IMR-90 (cell line): ENCODE measurements at regions not wholly inside any gene's neighbourhood (a gene's known extent, or its start where the extent isn't known, plus 50 kb on each side); places are given as distances from the start of the nearest gene placed in this dataset.

Experiments
- ATAC-seq: fragments of 200-7000 bp; cut with Tn5 transposase; 2 replicates; pipeline ENCODE4 v1.9.1; 2020; ENCODE audit warnings: low read depth, mild to moderate bottlenecking, moderate library complexity
- BruUV-seq: library from RNA; stranded (reverse); fragments of 400-500 nt; replicated peaks from 2 replicates; lab custom pipeline; 2021; lab: Mats Ljungman, UMichigan
- CTCF ChIA-PET: fragments of 300-600 bp; formaldehyde crosslinking; extraction: SDS; loops from one replicate; lab custom pipeline; 2021; ENCODE audit warnings: antibody characterized with exemption; lab: Yijun Ruan, JAX
- POLR2A ChIA-PET: fragments of 300-600 bp; sonication (Branson Sonifier 250); formaldehyde crosslinking; loops from one replicate; lab custom pipeline; 2022; ENCODE audit warnings: antibody characterized with exemption; ENCODE audit not compliant: unreplicated experiment; lab: Charles Lee
- DNase-seq: peaks from one replicate; pipeline ENCODE4 v3.0.0; 2013
- H2AFZ ChIP-seq: replicated peaks from 2 replicates; pipeline ENCODE3; 2013; ENCODE audit warnings: low read length, mild to moderate bottlenecking; ENCODE audit not compliant: poor library complexity
- H2AK5ac ChIP-seq: 2 replicates; pipeline ENCODE4 v1.6.1; 2013; ENCODE audit warnings: low read depth, low read length, inconsistent platforms
- H2AK9ac ChIP-seq: replicated peaks from 2 replicates; pipeline ENCODE3; 2013; ENCODE audit warnings: mild to moderate bottlenecking, low read depth, low read length, moderate library complexity; ENCODE audit not compliant: poor library complexity
- H2BK120ac ChIP-seq: 2 replicates; pipeline ENCODE4 v1.6.1; 2013; ENCODE audit warnings: low read depth, low read length, inconsistent platforms
- H2BK15ac ChIP-seq: 3 replicates; pipeline ENCODE4 v1.6.1; 2013; ENCODE audit warnings: low read depth, low read length, inconsistent platforms
- H2BK20ac ChIP-seq: 2 replicates; pipeline ENCODE4 v1.6.1; 2013; ENCODE audit warnings: low read depth, mild to moderate bottlenecking, inconsistent platforms, low read length, moderate library complexity
- H2BK5ac ChIP-seq: 2 replicates; pipeline ENCODE4 v1.6.1; 2013; ENCODE audit warnings: mild to moderate bottlenecking, low read depth, low read length, inconsistent platforms; ENCODE audit not compliant: poor library complexity, severe bottlenecking
- H3K14ac ChIP-seq: replicated peaks from 2 replicates; pipeline ENCODE4 v1.6.1; 2013; ENCODE audit warnings: low read depth, low read length, inconsistent platforms
- H3K18ac ChIP-seq: 2 replicates; pipeline ENCODE4 v1.6.1; 2013; ENCODE audit warnings: low read depth, low read length, control low read depth
- H3K23ac ChIP-seq: 2 replicates; pipeline ENCODE4 v1.6.1; 2013; ENCODE audit warnings: low read depth, low read length, inconsistent platforms
- H3K27ac ChIP-seq: 2 replicates; pipeline ENCODE4 v1.5.1; 2013; ENCODE audit warnings: mild to moderate bottlenecking, control low read depth, low read length; ENCODE audit not compliant: insufficient read depth
- H3K27me3 ChIP-seq: 2 replicates; pipeline ENCODE4 v1.6.1; 2013; ENCODE audit warnings: low read length; ENCODE audit not compliant: control insufficient read depth, insufficient read depth
- H3K36me3 ChIP-seq: 2 replicates; pipeline ENCODE4 v1.6.1; 2013; ENCODE audit warnings: low read length, mixed read lengths; ENCODE audit not compliant: control insufficient read depth, insufficient read depth
- H3K4ac ChIP-seq: 2 replicates; pipeline ENCODE4 v1.6.1; 2013; ENCODE audit warnings: low read depth, low read length, inconsistent platforms
- H3K4me1 ChIP-seq: 2 replicates; pipeline ENCODE4 v1.6.1; 2013; ENCODE audit warnings: low read length, mixed read lengths; ENCODE audit not compliant: control insufficient read depth, insufficient read depth
- H3K4me2 ChIP-seq: 2 replicates; pipeline ENCODE4 v1.6.1; 2013; ENCODE audit warnings: low read depth, mild to moderate bottlenecking, control low read depth, low read length, moderate library complexity
- H3K4me3 ChIP-seq: 2 replicates; pipeline ENCODE4 v1.5.1; 2013; ENCODE audit warnings: low read depth, mild to moderate bottlenecking, control low read depth, low read length, moderate library complexity; ENCODE audit not compliant: insufficient read depth
- H3K56ac ChIP-seq: 2 replicates; pipeline ENCODE4 v1.6.1; 2013; ENCODE audit warnings: low read length, inconsistent platforms; ENCODE audit not compliant: insufficient read depth; ENCODE audit errors: extremely low read depth
- H3K79me1 ChIP-seq, 2 experiments: 2 replicates each; pipeline ENCODE4 v1.6.1; 2013; ENCODE audit warnings: low read length in 2 of 2, inconsistent platforms in 1 of 2, low read depth in 1 of 2
- H3K9ac ChIP-seq: 2 replicates; pipeline ENCODE4 v1.6.1; 2013; ENCODE audit warnings: low read depth, low read length, control low read depth
- H3K9me1 ChIP-seq: 2 replicates; pipeline ENCODE4 v1.6.1; 2013; ENCODE audit warnings: low read length, inconsistent platforms; ENCODE audit not compliant: insufficient read depth
- H3K9me3 ChIP-seq: 2 replicates; pipeline ENCODE4 v1.6.1; 2013; ENCODE audit warnings: low read length; ENCODE audit not compliant: control insufficient read depth, insufficient read depth
- H4K20me1 ChIP-seq: 2 replicates; pipeline ENCODE4 v1.6.1; 2013; ENCODE audit warnings: low read length, inconsistent platforms; ENCODE audit not compliant: insufficient read depth
- H4K5ac ChIP-seq: 2 replicates; pipeline ENCODE4 v1.6.1; 2013; ENCODE audit warnings: mild to moderate bottlenecking, low read depth, low read length, control low read depth
- H4K8ac ChIP-seq, 2 experiments: 2 replicates each; pipeline ENCODE4 v1.6.1; 2013; ENCODE audit warnings: low read depth in 2 of 2, low read length in 2 of 2, control low read depth in 1 of 2, inconsistent platforms in 1 of 2
- H4K91ac ChIP-seq: 2 replicates; pipeline ENCODE4 v1.6.1; 2013; ENCODE audit warnings: low read depth, low read length, inconsistent platforms; ENCODE audit not compliant: insufficient read depth
- FOS ChIP-seq: fragments of 150-350 bp; IDR thresholded peaks from 2 replicates; pipeline ENCODE4 v1.6.1; 2016; ENCODE audit warnings: low read depth, low read length
- USF2 ChIP-seq: fragments of 150-350 bp; IDR thresholded peaks from 2 replicates; pipeline ENCODE4 v1.6.1; 2017; ENCODE audit warnings: mild to moderate bottlenecking, antibody characterized with exemption, low read length, low read depth
- WGBS, 2 experiments: methylation state at CpG; one replicate each; pipeline versions ENCODE4 v1.1.5 to v1.1.7; 2013; ENCODE audit warnings: missing lambda C conversion rate in 2 of 2; ENCODE audit not compliant: insufficient read length in 1 of 2; ENCODE audit errors: extremely low coverage in 2 of 2; 5-methylcytosine and 5-hydroxymethylcytosine counted together
- dilution Hi-C: fragments of 300-500 bp; cut with HindIII; formaldehyde crosslinking; loops from one replicate; pipeline ENCODE4 v1.14.3; 2018; ENCODE audit warnings: low sequenced_read_pairs; ENCODE audit not compliant: unreplicated experiment
- in situ Hi-C: fragments of 300-500 bp; cut with MboI; formaldehyde crosslinking; loops from 3 replicates; pipeline ENCODE4 v1.14.3; 2019; ENCODE audit warnings: low sequenced_read_pairs, inconsistent platforms, mixed read lengths
- intact Hi-C: fragments of 100-400 bp; cut with micrococcal nuclease; formaldehyde crosslinking; loops from 2 replicates; pipeline ENCODE4 v1.10.0; 2022

GRCh38 chr5:67976181-67976580 is 239.4 kb upstream of the PIK3R1 start:
- no CpG with 5 or more reads among the region's 1 CpG for WGBS, 2 experiments
- H3K9ac ChIP-seq, result no peak overlapping the region
- no peak overlapping the region for H3K18ac ChIP-seq
- no peak overlapping the region for H2AK9ac ChIP-seq
- no peak overlapping the region for H2BK120ac ChIP-seq
- CTCF ChIA-PET, result interaction anchor here (0.6 kb wide), 1 partner anchor 451 kb away, joined by 3 read pairs; no protein-coding TSS in a partner anchor
- H3K79me1 ChIP-seq, result no peaks in the 10 kb centered on the region
- no peak overlapping the region for H3K14ac ChIP-seq
- no peak overlapping the region for H3K27ac ChIP-seq
- no peak overlapping the region for H3K56ac ChIP-seq
- H3K27me3 ChIP-seq, result no peaks in the 10 kb centered on the region
- ATAC-seq, result no peak
- no peak for DNase-seq
- H3K36me3 ChIP-seq, result no peaks in the 10 kb centered on the region
- no peaks in the 10 kb centered on the region for H3K4me1 ChIP-seq
- no peak overlapping the region for H3K4me3 ChIP-seq
- no peak overlapping the region for H3K4ac ChIP-seq
- no peak overlapping the region for H4K8ac ChIP-seq
- no peak overlapping the region for H3K23ac ChIP-seq
- no peak overlapping the region for H2AK5ac ChIP-seq
- no TSS peak for BruUV-seq
- intact Hi-C loops, result loop anchor here (10.0 kb wide), 1 partner anchor 239 kb away; the partner anchor contains the start of gene PIK3R1
- H3K9me3 ChIP-seq, result no peaks in the 10 kb centered on the region
- no peak overlapping the region for H2AFZ ChIP-seq
- H2BK5ac ChIP-seq, result no peak overlapping the region
- POLR2A ChIA-PET, result no interaction called here
- no peaks in the 10 kb centered on the region for H4K20me1 ChIP-seq
- TF ChIP-seq USF2 (no peak), FOS (no peak)
- H4K91ac ChIP-seq, result no peak overlapping the region
- no peak overlapping the region for H2BK15ac ChIP-seq
- H4K5ac ChIP-seq, result no peak overlapping the region
- dilution Hi-C loops, result no loop called here
- H3K4me2 ChIP-seq, result no peak overlapping the region
- in situ Hi-C loops, result no loop called here
- no peak overlapping the region for H2BK20ac ChIP-seq
- no peaks in the 10 kb centered on the region for H3K9me1 ChIP-seq
